Stimulated activated CD4-positive, alpha-beta T cell treated with anti-CD3 and anti-CD28 coated beads, Interleukin-12 subunit alpha, Interleukin-12 subunit beta, amount 100 ng/mL, for 48 hours (primary cell): ENCODE measurements at regions not wholly inside any gene's neighbourhood (a gene's known extent, or its start where the extent isn't known, plus 50 kb on each side); places are given as distances from the start of the nearest gene placed in this dataset.

Experiments used
- DNase-seq, 3 donors: peaks; one replicate each; pipeline ENCODE4 v3.0.0-alpha.2; 2020; ENCODE audit warnings: low read depth in 2 of 3, low spot score in 1 of 3

GRCh38 chr1:80731241-80731894 is 1069.4 kb upstream of the ADGRL2 start:
- no peak for DNase-seq

- no peak for DNase-seq
Observed at GRCh38 chr1:80722611-80723010, 1078.1 kb upstream of the ADGRL2 start.

GRCh38 chr1:80706526-80706925 is 1094.2 kb upstream of the ADGRL2 start:
- DNase-seq, result no peak

- no peak for DNase-seq
Observed at GRCh38 chr1:80678438-80678837, 1122.3 kb upstream of the ADGRL2 start.

- DNase-seq, result no peak
Observed at GRCh38 chr1:80675454-80675853, 1125.3 kb upstream of the ADGRL2 start.

- no peak for DNase-seq
Observed at GRCh38 chr1:80673935-80674597, 1126.7 kb upstream of the ADGRL2 start.

GRCh38 chr1:80668372-80668771 is 1132.4 kb upstream of the ADGRL2 start:
- no peak for DNase-seq

- DNase-seq, result no peak
Observed at GRCh38 chr1:80666073-80666472, 1134.7 kb upstream of the ADGRL2 start.

- DNase-seq, result no peak
Observed at GRCh38 chr1:80659161-80659560, 1141.6 kb upstream of the ADGRL2 start.

GRCh38 chr1:80657707-80658106 is 1143.0 kb upstream of the ADGRL2 start:
- no peak for DNase-seq

- no peak for DNase-seq
Observed at GRCh38 chr1:80657044-80657643, 1143.6 kb upstream of the ADGRL2 start.

- DNase-seq, result no peak
Observed at GRCh38 chr1:80656641-80657040, 1144.1 kb upstream of the ADGRL2 start.

- DNase-seq, result no peak
Observed at GRCh38 chr1:80656014-80656636, 1144.6 kb upstream of the ADGRL2 start.

- DNase-seq, result no peak
Observed at GRCh38 chr1:80646053-80646452, 1154.7 kb upstream of the ADGRL2 start.

GRCh38 chr1:80645621-80646020 is 1155.1 kb upstream of the ADGRL2 start:
- no peak for DNase-seq

GRCh38 chr1:80640978-80641377 is 1159.8 kb upstream of the ADGRL2 start:
- no peak for DNase-seq

- DNase-seq, result no peak
Observed at GRCh38 chr1:80639777-80640533, 1160.8 kb upstream of the ADGRL2 start.

GRCh38 chr1:80633947-80634706 is 1166.6 kb upstream of the ADGRL2 start:
- DNase-seq, result no peak

GRCh38 chr1:80632284-80632683 is 1168.5 kb upstream of the ADGRL2 start:
- DNase-seq, result no peak

GRCh38 chr1:80629304-80629837 is 1171.4 kb upstream of the ADGRL2 start:
- no peak for DNase-seq
